ENCODE measurements at regions not wholly inside any gene's neighbourhood (a gene's known extent, or its start where the extent isn't known, plus 50 kb on each side); places are given as distances from the start of the nearest gene placed in this dataset.

- no TSS peak for BruUV-seq (replicated peaks)
- in situ Hi-C loops (cut with MboI): no loop called here
- H3K4me2 ChIP-seq (ENCODE audit: insufficient read depth, low read length): no peak overlapping the region
- H3K4me1 ChIP-seq (replicated peaks in 1 of 2; ENCODE audit: control insufficient read depth in 2 of 2, insufficient read depth in 2 of 2, low read length in 2 of 2): no peaks in the 10 kb centered on the region
- FAIRE-seq (no peak), ATAC-seq (no peak), DNase-seq (ENCODE audit: extremely low read depth in 1 of 4, low spot score in 3 of 4) (no peak)
- CTCF ChIA-PET (ENCODE audit: low intra/inter-chr PET ratio): no interaction called here
- 4% methylated on average over 3 of the region's 3 CpGs for WGBS (ENCODE audit: insufficient coverage, low coverage, missing lambda C conversion rate)
- H3K27me3 ChIP-seq (ENCODE audit: control insufficient read depth in 2 of 2, insufficient read depth in 2 of 2, low read length in 2 of 2): no peaks in the 10 kb centered on the region
- no peaks in the 10 kb centered on the region for H3K79me2 ChIP-seq (ENCODE audit: control insufficient read depth, insufficient read depth, low read length)
- no peak overlapping the region for H2AFZ ChIP-seq (ENCODE audit: low read depth, low read length)
- no peaks in the 10 kb centered on the region for H3K9me1 ChIP-seq (ENCODE audit: control insufficient read depth, insufficient read depth, low read length)
- no peaks in the 10 kb centered on the region for H4K20me1 ChIP-seq (replicated peaks; ENCODE audit: control insufficient read depth, insufficient read depth, low read length)
- H3K27ac ChIP-seq (ENCODE audit: extremely low read depth, low read depth, low read length): no peak overlapping the region
- no peak for TF ChIP-seq POLR2A (conservative IDR thresholded peaks at IDR 0.05)
- no peak for TF ChIP-seq KAT7 (CRISPR knock-in tag; IDR thresholded peaks at IDR 0.05; ENCODE audit: borderline replicate concordance)
- no peak for TF ChIP-seq ZZZ3 (IDR thresholded peaks at IDR 0.05)
- no peak for TF ChIP-seq MAZ (CRISPR knock-in tag; conservative IDR thresholded peaks at IDR 0.05 in 1 of 2, IDR thresholded peaks at IDR 0.05 in 1 of 2)
- TF ChIP-seq, protein P1, sequence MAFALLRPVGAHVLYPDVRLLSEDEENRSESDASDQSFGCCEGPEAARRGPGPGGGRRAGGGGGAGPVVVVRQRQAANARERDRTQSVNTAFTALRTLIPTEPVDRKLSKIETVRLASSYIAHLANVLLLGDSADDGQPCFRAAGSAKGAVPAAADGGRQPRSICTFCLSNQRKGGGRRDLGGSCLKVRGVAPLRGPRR (CRISPR knock-in tag; IDR thresholded peaks at IDR 0.05): no peak
- TF ChIP-seq RHOXF2B (CRISPR knock-in tag; conservative IDR thresholded peaks at IDR 0.05): no peak
- no peak for TF ChIP-seq KLF1 (tag; IDR thresholded peaks at IDR 0.05)
- no peak for TF ChIP-seq YBX1 (IDR thresholded peaks at IDR 0.05)
- H3K36me3 ChIP-seq (ENCODE audit: control insufficient read depth, insufficient read depth, low read length): no peaks in the 10 kb centered on the region
- no peak overlapping the region for H3K4me3 ChIP-seq
- POLR2A ChIA-PET: no interaction called here
- no peak overlapping the region for H3K9ac ChIP-seq (ENCODE audit: insufficient read depth in 1 of 2, low read depth in 2 of 2, low read length in 2 of 2)
- intact Hi-C loops (cut with micrococcal nuclease): no loop called here
- no peaks in the 10 kb centered on the region for H3K9me3 ChIP-seq (replicated peaks; ENCODE audit: control insufficient read depth, insufficient read depth, low read depth, low read length)
Measured at GRCh38 chrX:42577936-42578470, 200.0 kb downstream of the PPP1R2C start.
